CD14-positive monocyte (primary cell): ENCODE measurements at regions not wholly inside any gene's neighbourhood (a gene's known extent, or its start where the extent isn't known, plus 50 kb on each side); places are given as distances from the start of the nearest gene placed in this dataset.

Source experiments
- DNase-seq, 3 donors: peaks; one replicate each; pipeline ENCODE4 v3.0.0-alpha.2; 2011 to 2022
- H2AFZ ChIP-seq: 2 replicates; pipeline ENCODE4 v1.6.0; 2012; ENCODE audit warnings: mild to moderate bottlenecking, low read depth, low read length, inconsistent platforms; ENCODE audit not compliant: insufficient read depth, poor library complexity, severe bottlenecking
- H3K27ac ChIP-seq, 2 donors: 1 replicate in 1 of 2; 2 replicates in 1 of 2; pipeline ENCODE4 v1.5.1; 2012 to 2013; ENCODE audit warnings: low read length in 2 of 2, control low read depth in 1 of 2, inconsistent platforms in 1 of 2, low read depth in 1 of 2, mild to moderate bottlenecking in 1 of 2
- H3K27me3 ChIP-seq, 2 donors: one replicate each; pipeline versions ENCODE4 v1.6.0 to v1.6.1; 2011 to 2013; ENCODE audit warnings: low read length in 2 of 2; ENCODE audit not compliant: control insufficient read depth in 2 of 2, insufficient read depth in 2 of 2
- H3K36me3 ChIP-seq, 2 donors: replicated peaks in 1 of 2; 1 replicate in 1 of 2; 2 replicates in 1 of 2; pipeline versions ENCODE4 v1.5.1 to v1.6.1; 2012 to 2013; ENCODE audit warnings: low read length in 2 of 2, control low read depth in 1 of 2, inconsistent platforms in 1 of 2, mild to moderate bottlenecking in 1 of 2; ENCODE audit not compliant: insufficient read depth in 2 of 2, control insufficient read depth in 1 of 2
- H3K4me1 ChIP-seq, 2 donors: 1 replicate in 1 of 2; 2 replicates in 1 of 2; pipeline versions ENCODE4 v1.5.1 to v1.6.1; 2012 to 2013; ENCODE audit warnings: low read length in 2 of 2, control low read depth in 1 of 2, inconsistent platforms in 1 of 2, mild to moderate bottlenecking in 1 of 2, moderate library complexity in 1 of 2; ENCODE audit not compliant: insufficient read depth in 2 of 2, control insufficient read depth in 1 of 2
- H3K4me2 ChIP-seq: replicated peaks from 2 replicates; pipeline ENCODE3; 2012; ENCODE audit warnings: low read length, moderate library complexity, mild to moderate bottlenecking; ENCODE audit not compliant: poor library complexity, severe bottlenecking; ENCODE audit errors: extremely low read depth
- H3K4me3 ChIP-seq, 3 experiments: fragments of 200-600 bp in 1 of 3; sonication (generic) in 1 of 3; replicated peaks in 1 of 3; 1 replicate in 2 of 3; 2 replicates in 1 of 3; pipeline ENCODE4 v1.5.1; 2011 to 2013; ENCODE audit warnings: low read length in 3 of 3, mild to moderate bottlenecking in 3 of 3, control low read depth in 2 of 3, low read depth in 2 of 3, inconsistent platforms in 1 of 3, moderate library complexity in 1 of 3
- H3K79me2 ChIP-seq: 2 replicates; pipeline ENCODE4 v1.6.0; 2012; ENCODE audit warnings: mild to moderate bottlenecking, control low read depth, inconsistent platforms, low read length, moderate library complexity; ENCODE audit not compliant: insufficient read depth
- H3K9ac ChIP-seq: 2 replicates; pipeline ENCODE4 v1.6.0; 2017; ENCODE audit warnings: low read length, mild to moderate bottlenecking; ENCODE audit not compliant: insufficient read depth, poor library complexity, severe bottlenecking
- H3K9me3 ChIP-seq, 2 donors: replicated peaks in 1 of 2; 1 replicate in 1 of 2; 2 replicates in 1 of 2; pipeline versions ENCODE4 v1.5.1 to v1.6.1; 2012 to 2013; ENCODE audit warnings: low read length in 2 of 2, control low read depth in 1 of 2; ENCODE audit not compliant: control insufficient read depth in 1 of 2, insufficient read depth in 1 of 2
- H4K20me1 ChIP-seq: 2 replicates; pipeline ENCODE4 v1.6.0; 2012; ENCODE audit warnings: mild to moderate bottlenecking, low read length, control low read depth, moderate library complexity; ENCODE audit not compliant: insufficient read depth
- H3K27ac Mint-ChIP-seq, 7 donors: one replicate each; pipeline ENCODE4 v1.8.0; 2020; ENCODE audit warnings: mild to moderate bottlenecking in 7 of 7, mixed read lengths in 7 of 7, moderate library complexity in 6 of 7, inconsistent platforms in 2 of 7
- H3K27me3 Mint-ChIP-seq, 3 donors: one replicate each; pipeline ENCODE4 v1.8.0; 2021 to 2022; ENCODE audit warnings: low read depth in 3 of 3, mild to moderate bottlenecking in 3 of 3, mixed read lengths in 3 of 3, moderate library complexity in 3 of 3, inconsistent platforms in 1 of 3
- H3K36me3 Mint-ChIP-seq, 2 donors: one replicate each; pipeline ENCODE4 v1.8.0; 2020; ENCODE audit warnings: mixed read lengths in 2 of 2, inconsistent platforms in 1 of 2, mild to moderate bottlenecking in 1 of 2
- H3K4me1 Mint-ChIP-seq: one replicate; pipeline ENCODE4 v1.8.0; 2020; ENCODE audit warnings: mild to moderate bottlenecking, mixed read lengths
- H3K4me3 Mint-ChIP-seq, 2 donors: one replicate each; pipeline ENCODE4 v1.8.0; 2020; ENCODE audit warnings: mild to moderate bottlenecking in 2 of 2, mixed read lengths in 2 of 2, moderate library complexity in 1 of 2
- H3K9me3 Mint-ChIP-seq, 7 donors: one replicate each; pipeline ENCODE4 v1.8.0; 2020 to 2022; ENCODE audit warnings: mixed read lengths in 7 of 7, mild to moderate bottlenecking in 6 of 7, moderate library complexity in 6 of 7, inconsistent platforms in 2 of 7
- CTCF ChIP-seq: fragments of 200-600 bp; IDR thresholded peaks from one replicate; pipeline ENCODE4 v1.8.0; 2022; ENCODE audit warnings: antibody characterized with exemption, mild to moderate bottlenecking
- WGBS: methylation state at CpG from one replicate; pipeline ENCODE4 v1.1.5; 2013; ENCODE audit warnings: missing lambda C conversion rate; ENCODE audit not compliant: insufficient coverage; 5-methylcytosine and 5-hydroxymethylcytosine counted together
- intact Hi-C, 2 donors: fragments of 100-400 bp; cut with micrococcal nuclease; formaldehyde crosslinking; loops; one replicate each; pipeline versions ENCODE4 v1.15.0 to v1.15.1; 2023

- Mint-ChIP-seq H3K4me3 (no peak overlapping the region), H3K27ac (no peak overlapping the region), H3K36me3 (no peaks in the 10 kb centered on the region), H3K4me1 (no peaks in the 10 kb centered on the region), H3K9me3 (peaks cover 0 to 1% (median 0%) of the 10 kb centered on the region in 7 donors), H3K27me3 (peaks cover 12 to 21% (median 19%) of the 10 kb centered on the region in 3 donors)
- no peak overlapping the region for H3K27ac ChIP-seq
- H3K9ac ChIP-seq = no peak overlapping the region
- no peak for TF ChIP-seq CTCF
- intact Hi-C loops = no loop called here
- H4K20me1 ChIP-seq = no peaks in the 10 kb centered on the region
- no peaks in the 10 kb centered on the region for H3K79me2 ChIP-seq
- H3K4me3 ChIP-seq = no peak overlapping the region
- DNase-seq = no peak
- no peak overlapping the region for H3K4me2 ChIP-seq
- WGBS = 80% methylated on average over 2 of the region's 10 CpGs
- no peaks in the 10 kb centered on the region for H3K36me3 ChIP-seq
- H3K27me3 ChIP-seq = peaks cover 2% of the 10 kb centered on the region in 2 donors
- H3K9me3 ChIP-seq = no peaks in the 10 kb centered on the region
- H3K4me1 ChIP-seq = no peaks in the 10 kb centered on the region
- no peak overlapping the region for H2AFZ ChIP-seq
Measured at GRCh38 chr20:43863821-43864544, 50.7 kb upstream of the TOX2 start.

GRCh38 chr20:43863330-43863729 is 51.3 kb upstream of the TOX2 start:
- no peaks in the 10 kb centered on the region for H3K36me3 ChIP-seq
- H3K27me3 Mint-ChIP-seq = peaks cover 12 to 25% (median 23%) of the 10 kb centered on the region in 3 donors
- no peak overlapping the region for H3K27ac ChIP-seq
- H3K4me1 Mint-ChIP-seq = no peaks in the 10 kb centered on the region
- intact Hi-C loops = no loop called here
- no peaks in the 10 kb centered on the region for H3K4me1 ChIP-seq
- H3K27ac Mint-ChIP-seq = no peak overlapping the region
- no peak overlapping the region for H3K4me2 ChIP-seq
- H3K79me2 ChIP-seq = no peaks in the 10 kb centered on the region
- H3K4me3 ChIP-seq = no peak overlapping the region
- no peak overlapping the region for H2AFZ ChIP-seq
- no peak for DNase-seq
- H3K9ac ChIP-seq = no peak overlapping the region
- 78% methylated on average over 8 of the region's 12 CpGs for WGBS
- H3K36me3 Mint-ChIP-seq = no peaks in the 10 kb centered on the region
- H3K4me3 Mint-ChIP-seq = no peak overlapping the region
- no peaks in the 10 kb centered on the region for H3K9me3 ChIP-seq
- peaks cover 0 to 2% (median 0%) of the 10 kb centered on the region in 7 donors for H3K9me3 Mint-ChIP-seq
- H3K27me3 ChIP-seq = peaks cover 2% of the 10 kb centered on the region in 2 donors
- no peaks in the 10 kb centered on the region for H4K20me1 ChIP-seq
- TF ChIP-seq CTCF = no peak
